ENCODE measurements at regions not wholly inside any gene's neighbourhood (a gene's known extent, or its start where the extent isn't known, plus 50 kb on each side); places are given as distances from the start of the nearest gene placed in this dataset.

- TF ChIP-seq CTCF (conservative IDR thresholded peaks at IDR 0.05 in 1 of 2, IDR thresholded peaks at IDR 0.05 in 1 of 2; ENCODE audit: extremely low read depth in 1 of 2, insufficient read depth in 1 of 2, low read depth in 1 of 2, low read length in 2 of 2) (no peak), EZH2 (IDR thresholded peaks at IDR 0.05; ENCODE audit: borderline replicate concordance, low read length) (no peak)
Measured at GRCh38 chr20:12306107-12306506, 388.4 kb downstream of the BTBD3 start.
